CMK (cell line): ENCODE measurements at regions not wholly inside any gene's neighbourhood (a gene's known extent, or its start where the extent isn't known, plus 50 kb on each side); places are given as distances from the start of the nearest gene placed in this dataset.

Source experiments
- DNase-seq: peaks from one replicate; pipeline ENCODE4 v3.0.0-alpha.2; 2010; ENCODE audit warnings: low read depth

DNA sequence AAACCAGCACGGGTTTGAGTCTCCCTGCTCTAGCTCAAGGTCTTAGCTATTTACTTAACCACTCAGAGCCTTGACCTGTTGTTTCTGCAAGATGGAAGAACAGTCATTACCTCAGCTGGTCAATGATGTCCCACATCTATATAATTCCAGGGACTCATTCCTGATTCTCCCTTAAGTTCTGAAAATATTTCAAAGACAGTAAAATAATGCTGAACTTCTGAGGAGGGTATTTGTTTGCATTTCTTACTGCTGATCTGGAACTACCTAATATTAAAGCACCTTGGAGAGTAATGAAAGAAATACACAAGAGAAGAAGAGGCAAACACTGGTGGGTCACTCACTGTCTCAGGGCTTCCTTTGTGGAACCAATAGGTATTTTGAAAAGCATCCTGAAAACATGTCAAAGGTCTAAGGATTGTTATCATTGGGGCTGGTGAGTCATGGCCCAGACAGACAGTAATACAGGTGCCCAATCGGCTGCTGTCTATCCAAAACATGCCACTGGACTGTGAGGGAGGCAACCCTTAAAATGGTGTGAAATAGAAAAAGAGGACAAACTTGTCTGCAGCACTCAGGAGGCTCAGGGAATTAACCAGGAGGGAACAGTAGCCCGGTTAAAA, 88.7 kb upstream of the EGLN3 start:
- no peak for DNase-seq

DNA sequence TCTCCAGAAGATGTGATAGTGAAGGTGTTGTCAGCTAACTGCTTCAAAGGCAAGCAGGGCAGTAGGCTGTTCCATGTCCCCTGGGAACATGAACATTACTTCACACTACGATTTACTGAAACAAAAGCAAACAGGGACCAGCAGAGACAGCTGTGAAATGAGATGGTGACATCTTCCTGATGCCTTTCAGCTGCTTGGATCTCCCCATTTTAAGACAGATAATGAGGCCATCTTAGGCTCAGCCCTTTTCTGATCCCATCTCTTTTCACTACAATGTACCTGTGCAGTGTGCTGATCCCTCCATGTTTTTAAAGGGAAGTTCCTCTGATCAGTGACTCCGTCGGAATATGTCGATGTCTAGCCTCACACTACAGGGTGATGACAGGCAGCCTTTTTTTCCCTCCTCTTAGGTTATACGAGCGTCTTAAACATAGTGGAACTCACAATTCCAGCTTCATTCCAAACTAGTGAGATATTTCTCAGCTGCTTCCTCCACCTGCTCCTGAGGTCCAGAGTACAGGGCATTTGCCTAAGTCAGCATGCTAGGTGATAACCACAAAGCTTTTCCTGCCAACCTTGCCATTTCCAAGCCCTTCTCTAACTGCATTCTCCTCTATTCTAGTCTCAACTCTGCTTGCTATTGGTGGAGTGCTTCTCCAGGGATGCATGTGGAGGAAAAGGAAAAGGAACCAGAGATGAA, 87.6 kb upstream of the EGLN3 start:
- no peak for DNase-seq

DNA sequence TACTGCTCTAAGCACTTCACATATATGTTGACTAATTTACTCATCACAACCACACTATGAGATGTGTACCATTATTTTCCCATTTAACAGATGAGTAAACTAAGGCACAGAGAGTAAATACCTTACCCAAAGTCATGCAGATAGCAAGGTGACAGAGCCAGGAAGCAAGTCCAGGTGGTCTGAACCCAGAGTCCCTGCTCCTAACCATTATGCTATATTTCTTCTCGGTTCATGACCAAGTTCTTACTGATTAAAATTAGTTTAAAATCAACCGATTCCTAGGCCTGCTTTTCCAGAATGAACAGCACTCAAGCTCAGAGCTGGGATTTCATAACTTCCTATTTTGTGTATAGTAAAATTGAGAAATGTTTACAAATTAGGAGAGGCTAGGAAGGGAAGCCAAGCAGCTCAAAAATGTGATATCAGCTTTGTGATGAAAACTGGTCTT, 85.5 kb upstream of the EGLN3 start:
- no peak for DNase-seq

DNA sequence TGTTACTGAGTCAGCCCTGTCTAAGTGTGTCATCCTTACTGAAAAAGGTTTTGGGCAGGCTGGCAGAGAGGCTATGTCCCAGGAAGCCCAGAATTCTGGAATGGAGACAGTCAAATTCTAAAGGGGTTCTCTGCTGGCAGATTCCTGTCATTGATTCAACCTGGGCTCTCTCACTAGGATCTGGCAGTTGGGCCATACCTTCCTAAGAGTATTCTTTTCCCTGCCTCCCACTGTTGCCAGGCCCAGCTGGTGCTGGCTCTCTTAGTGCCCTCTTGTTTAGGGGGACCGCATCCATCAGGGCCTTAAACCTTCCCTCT, 85.0 kb upstream of the EGLN3 start:
- no peak for DNase-seq

DNA sequence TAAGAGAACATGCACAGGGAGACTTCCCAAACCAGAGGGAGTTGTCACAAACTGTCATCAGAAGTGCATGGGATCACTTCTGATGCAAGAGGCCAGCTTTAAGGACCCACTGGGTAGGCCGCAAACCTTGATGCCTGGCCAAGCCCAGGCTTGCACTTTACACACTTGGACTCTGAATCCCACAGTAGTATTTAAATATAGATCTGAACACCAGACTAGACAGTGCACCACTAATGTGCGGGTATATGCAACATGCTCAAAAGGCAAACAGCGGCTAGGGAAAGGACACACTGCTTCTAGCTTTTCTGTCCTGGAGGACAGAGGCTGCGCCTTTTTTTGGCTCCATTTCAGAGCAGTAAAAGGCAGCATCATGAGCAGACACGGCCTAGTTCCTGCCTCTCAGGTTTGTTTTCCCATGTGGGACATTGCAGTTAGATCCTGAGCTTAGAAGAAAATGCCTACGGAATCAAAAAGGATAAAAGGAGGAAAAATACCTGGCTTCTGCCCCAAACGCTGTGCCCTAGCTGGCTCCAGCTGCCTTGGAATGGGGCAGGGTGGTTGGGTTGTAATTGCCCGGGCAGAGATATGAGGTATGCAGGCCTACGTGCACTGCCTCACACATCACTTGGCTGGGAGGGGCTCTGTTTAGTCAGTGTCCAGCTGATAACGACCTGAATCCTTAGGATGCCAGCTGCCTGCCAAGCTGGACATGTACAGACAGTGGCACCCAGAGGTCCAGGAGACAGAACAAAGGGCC, 84.5 kb upstream of the EGLN3 start:
- no peak for DNase-seq

DNA sequence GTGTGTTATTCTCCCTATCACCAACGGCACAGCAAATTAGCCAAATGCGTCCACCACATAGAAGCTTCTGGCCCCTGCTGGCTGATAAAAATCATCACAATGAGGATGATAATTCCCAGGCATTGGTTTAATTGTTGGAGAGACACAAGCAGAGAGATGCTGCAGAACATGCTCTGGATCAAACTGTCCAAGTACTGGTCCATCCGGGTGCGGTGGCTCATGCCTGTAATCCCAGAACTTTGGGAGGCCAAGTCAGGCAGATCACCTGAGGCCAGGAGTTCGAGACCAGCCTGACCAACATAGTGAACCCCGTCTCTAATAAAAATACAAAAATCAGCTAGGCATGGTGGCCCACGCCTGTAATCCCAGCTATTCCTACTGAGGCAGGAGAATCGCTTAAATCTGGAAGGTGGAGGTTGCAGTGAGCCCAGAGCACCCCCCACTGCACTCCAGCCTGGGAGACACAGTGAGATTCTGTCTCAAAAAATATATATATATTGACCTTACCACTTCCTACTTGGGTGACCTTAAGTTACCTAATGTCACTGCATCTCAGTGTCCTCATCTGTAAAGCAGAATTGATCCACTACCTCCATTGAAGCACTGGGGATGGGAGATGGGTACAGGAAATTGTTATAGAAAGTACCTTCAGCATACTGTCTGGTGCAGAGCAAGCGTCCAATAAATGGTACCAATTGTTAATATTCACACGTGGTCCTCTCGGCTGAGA, 83.7 kb upstream of the EGLN3 start:
- DNase-seq = no peak

DNA sequence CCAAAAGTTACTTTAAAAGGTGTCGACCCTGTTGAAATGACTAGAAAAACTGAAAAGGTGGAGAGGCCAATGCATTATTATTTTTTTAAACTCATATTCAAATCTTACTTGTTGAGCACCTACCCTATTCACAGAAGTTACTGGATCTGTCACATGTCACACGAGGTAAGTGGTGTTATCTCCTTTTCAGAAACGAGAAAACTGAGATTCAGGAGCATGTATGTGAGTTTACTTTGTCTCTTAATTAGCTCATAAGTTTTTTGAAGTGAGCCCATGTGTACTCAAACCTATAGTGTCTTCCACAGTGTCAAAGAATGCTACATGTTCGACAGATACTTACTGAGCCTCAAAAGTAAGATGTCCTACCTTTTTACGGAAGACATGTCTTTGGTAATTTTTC, 81.8 kb upstream of the EGLN3 start:
- no peak for DNase-seq

DNA sequence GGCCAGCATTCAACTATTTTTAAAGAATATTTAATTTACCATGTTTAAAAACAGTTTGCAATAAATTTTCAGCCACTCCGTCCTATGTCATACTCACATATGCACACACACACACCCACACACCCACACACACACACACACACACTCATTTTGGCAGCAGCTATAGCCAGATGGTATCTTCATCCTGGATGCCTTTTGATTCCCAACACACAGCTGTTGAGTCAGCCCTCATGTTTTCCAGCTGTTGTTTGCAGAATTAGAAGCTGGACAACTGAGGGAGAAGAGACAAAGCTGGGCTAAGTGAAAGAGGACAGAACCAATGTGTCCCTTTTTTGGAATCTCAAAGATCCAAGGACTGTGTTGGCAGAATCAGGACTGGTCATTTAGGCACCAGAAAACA, 80.0 kb upstream of the EGLN3 start:
- no peak for DNase-seq

DNA sequence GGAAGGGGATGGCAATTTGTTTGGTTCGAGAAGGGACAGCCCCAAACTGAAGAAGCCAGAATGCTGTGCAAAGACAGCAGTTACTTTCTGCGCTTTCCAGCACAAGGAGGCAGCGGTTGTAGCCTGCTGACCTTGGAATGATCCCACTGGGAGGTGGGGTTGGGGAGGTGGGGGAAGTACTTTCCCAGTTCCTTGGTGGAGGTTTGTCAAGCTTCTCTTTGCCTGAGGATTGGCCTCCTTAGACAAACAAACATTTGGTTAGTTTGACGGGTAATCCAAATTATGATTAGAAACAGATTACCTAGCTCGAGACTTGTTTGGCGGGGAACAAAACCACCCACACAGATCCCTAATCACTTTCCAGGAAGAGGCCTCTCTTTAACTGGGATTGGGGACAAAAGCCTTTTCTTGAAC, 79.1 kb upstream of the EGLN3 start:
- DNase-seq = no peak

DNA sequence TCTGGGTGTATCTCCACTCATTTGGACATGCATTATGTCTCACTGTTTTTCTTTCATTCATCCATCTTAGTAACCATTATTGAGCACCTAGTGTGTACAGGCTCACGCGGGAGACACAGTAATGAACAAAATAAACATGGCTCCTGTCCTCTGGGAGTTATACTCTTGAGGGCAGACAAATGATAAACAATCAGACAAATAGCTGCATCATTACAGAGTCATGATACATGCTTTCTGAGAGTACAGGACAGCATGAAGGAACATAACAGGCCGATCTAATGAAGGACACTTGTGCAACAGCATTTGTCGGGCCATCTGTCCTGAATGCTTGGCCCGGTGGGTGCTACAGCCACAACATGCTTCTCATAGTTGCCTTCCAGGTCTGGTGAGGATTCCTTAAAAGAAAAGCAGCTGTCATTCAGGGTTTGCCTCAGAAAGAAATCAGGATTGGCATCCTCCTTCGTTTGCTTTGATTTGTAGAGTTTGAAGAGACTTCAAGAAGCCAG, 77.2 kb upstream of the EGLN3 start:
- no peak for DNase-seq

DNA sequence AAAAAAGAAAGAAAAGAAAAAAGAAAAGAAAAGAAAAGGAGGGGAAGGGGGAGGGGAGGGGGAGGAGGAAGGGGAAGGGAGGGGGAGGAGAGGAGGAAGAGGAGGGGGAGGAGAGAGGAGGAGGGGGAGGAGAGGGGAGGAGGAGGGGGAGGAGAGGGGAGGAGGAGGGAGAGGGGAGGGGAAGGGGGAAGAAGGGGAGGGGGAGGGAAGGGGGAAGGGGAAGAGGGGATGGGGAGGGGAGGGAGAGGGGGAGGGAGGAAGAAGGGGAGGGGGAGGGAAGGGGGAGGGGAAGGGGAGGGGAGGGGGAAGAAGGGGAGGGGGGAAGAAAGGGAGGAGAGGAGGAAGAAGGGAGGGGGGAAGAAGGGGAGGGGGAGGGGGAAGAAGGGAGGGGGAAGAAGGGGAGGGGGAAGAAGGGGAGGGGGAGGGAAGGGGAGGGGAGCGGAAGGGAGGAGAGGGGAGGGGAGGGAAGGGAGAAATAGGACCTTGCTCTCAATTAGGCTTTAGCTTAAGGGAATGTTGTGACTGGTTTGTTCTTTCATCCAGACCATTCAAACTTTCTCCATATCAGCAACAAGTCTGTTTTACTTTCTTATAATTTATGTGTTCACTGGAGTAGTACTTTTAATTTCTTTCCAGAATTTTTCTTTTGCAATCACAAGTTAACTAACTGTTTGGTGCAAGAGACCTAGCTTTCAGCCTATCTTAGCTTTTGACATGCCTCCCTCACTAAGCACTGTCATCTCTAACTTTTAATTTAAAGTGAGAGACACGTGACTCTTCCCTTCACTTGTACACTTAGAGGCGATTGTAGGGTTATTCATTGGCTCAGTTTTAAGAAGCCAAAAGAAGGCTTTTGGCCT, 76.5 kb upstream of the EGLN3 start:
- DNase-seq = no peak

DNA sequence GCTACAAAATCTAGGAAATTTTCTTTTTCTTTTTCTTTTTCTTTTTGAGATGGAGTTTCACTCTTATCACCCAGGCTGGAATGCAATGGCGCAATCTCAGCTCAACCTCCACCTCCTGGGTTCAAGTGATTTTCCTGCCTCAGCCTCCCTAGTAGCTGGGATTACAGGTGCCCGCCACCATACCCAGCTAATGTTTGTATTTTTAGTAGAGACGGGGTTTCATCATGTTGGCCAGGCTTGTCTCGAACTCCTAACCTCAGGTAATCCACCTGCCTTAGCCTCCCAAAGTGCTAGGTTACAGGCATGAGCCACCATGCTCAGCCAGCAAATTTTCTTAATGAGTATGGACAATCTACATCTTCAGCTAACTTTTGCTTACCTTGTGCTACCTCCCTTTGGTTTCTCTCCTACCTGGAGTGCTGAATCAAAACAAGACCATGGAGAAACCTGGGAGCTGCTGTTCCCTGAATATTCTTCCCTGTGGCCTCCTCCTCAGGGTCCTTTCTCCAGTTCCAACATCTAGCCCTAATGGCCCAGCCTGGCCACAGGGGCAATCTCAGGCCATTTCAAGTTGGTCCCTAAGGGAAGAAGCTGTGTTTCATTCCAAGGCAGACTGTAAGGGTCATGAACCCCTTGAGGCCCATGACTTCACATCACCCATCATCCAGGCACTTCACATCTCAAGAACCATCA, 74.6 kb upstream of the EGLN3 start:
- DNase-seq = no peak

DNA sequence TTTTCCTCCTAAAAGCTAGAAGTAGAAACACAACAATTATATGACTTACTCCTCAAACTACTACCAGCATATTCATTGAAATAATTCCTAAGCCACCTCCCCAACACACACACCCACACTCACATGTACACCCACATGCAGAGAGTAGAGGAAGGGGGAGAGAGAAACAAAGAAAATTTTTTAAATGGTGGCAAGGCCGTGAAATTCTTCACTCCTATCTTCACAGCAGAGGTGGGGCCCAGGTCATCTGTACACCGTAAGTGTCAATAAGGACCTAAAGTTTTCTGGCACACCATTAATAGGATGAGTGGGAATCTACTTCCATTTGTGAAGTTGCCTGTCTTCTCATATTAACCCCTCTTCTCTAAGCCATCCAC, 73.9 kb upstream of the EGLN3 start:
- no peak for DNase-seq

DNA sequence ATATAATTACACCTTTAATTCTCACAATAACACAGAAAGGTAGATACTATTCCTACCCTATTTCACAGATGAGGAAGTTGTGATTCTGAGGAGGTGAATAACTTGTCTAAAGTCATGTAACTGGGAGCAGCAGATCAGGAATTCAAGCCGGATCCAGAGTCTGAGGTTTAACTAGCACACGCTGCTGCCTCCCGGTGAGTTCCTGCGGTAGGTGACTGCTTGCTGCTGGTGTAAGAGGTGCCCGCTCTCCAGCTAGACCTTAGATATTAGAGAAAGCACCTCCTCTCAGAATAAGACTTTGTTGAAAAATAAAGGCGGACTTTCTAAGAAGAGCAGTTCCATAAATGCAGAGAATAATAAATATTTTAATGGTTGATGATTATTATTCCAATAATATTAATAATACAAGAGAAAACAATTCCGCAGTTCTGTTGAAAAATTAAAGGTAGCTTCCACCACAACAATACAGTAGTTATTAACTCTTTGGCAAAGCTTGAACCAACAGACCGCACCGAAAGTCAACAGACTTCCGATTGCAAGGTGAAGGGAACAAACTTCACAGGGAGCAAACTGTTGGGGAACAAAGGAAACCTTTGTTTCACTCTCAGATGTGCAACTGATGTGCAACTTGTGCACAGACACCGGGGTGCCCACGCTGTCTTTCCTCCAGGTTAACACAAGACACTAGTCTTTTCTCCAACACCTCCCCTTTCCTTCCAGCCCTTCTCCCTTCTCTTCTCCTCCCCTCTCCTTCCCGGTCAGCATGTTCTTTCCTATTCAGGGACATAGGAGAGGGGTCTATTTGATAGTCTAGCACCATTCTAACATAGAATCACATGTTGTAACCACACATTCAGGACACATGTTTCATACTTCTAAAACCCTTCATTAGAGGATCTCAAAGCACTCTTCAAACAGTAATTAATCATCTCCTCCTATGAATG, 73.2 kb upstream of the EGLN3 start:
- DNase-seq = no peak

DNA sequence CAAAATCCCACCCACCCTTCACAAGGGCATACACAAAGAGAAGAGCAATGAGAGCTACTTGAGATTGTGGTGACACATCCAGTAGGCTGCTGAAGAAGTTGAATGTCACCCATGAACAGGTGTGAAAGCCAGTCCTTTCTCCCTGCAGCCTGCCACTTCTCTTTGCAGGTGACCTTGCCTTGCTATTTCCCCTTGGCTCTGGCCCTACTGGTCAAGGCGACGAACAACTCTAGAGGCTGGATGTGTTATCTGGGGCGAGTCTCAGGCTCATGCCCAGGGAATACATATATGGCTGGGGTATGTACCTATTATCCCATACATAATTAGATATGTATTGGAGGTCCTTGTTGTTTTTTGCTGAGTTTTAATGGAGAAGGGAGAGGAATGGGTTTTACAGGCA, 70.2 kb upstream of the EGLN3 start:
- DNase-seq = no peak

DNA sequence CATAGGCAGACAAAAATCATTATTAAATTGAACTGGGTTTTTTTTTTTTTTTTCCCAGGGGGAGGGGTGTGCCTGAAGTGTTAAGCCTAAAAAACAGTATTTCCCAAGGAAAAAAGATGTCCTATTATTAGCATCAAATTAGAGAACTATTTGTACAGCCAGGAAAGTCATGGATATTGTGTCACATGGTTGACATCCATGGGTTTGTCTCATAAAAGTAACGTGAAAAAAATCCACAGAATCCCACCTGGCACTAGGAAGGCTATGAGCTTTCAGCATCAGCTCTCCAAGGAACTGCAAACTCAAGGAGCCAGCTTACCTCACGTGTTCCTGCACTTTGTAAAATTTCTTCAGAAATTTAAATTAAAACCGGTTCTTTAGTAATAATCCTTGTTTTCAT, 69.1 kb upstream of the EGLN3 start:
- DNase-seq = no peak

DNA sequence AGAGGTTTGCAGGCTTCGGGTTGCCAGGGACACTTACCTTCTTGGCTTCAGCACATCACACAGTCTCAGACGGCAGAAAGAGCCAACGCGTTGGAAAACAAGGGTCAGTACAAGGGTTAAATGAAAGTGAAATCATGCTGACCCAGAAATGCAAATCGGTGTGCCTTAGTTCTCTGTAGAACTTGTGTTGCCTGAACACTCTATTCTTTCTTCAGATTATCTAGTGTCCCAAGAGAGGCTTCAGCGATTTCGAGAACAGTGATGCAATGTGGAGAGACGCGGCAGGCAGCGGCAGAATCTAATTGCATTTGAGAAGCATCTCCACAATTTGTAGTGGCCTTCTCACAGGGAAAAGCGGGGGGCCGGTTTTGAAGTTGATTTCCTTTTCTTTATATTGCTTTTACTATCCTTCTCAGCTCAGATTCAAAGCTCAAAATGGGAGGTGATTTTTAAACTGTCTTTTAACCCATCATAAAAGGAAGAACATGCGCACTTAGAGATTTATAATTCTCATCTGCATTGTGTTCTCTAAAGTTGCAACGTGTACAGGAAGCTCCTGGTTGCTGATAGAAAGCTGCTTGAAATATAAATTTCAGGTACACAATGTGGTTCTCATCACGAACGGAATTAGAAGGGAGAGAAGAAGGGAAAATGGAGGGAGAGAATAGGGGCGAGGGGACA, 67.8 kb upstream of the EGLN3 start:
- no peak for DNase-seq

DNA sequence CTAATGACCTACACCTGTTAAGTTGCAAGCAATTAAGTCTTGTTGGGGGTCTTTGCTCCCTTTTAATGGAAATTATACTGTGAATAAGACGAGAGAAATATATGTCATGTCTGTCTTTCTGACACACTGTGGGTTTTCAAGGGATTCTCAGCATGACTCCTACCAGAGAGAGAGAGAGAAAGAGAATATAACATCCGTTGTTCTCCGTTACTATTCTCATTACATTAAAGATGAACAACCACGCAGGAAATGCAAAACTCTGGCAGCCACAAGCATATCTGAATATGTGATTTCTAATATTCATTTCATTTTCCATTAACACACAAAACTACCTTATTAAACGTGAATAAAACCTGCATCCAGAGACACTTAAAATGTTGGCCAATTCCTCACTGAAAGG, 67.3 kb upstream of the EGLN3 start:
- DNase-seq = no peak

DNA sequence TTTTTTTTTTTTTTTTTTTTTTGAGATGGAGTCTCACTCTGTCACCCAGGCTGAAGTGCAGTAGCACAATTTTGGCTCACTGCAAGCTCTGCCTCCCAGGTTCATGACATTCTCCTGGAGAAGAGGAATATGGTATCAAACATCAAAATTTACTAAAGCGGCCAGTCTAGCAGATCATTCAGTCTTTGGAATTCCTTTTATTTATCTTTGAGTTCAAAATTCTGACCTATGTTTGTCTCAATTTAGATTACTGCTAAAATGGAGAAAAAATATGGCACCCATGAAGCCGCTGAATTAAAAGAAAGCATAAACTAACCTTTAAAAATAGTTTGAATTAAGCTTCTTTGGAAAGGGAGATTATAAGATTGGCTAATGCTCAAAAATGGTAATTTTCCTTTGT, 64.5 kb upstream of the EGLN3 start:
- DNase-seq = no peak
